ENCODE measurements at regions not wholly inside any gene's neighbourhood (a gene's known extent, or its start where the extent isn't known, plus 50 kb on each side); places are given as distances from the start of the nearest gene placed in this dataset.

GRCh38 chr1:60894741-60895140, 187.6 kb upstream of the NFIA start:
- Histone ChIP-seq H3K4me3 (ENCODE audit: low read depth, low read length) (no peak overlapping the region), H3K36me3 (ENCODE audit: control insufficient read depth in 2 of 2, insufficient read depth in 1 of 2, low read length in 2 of 2) (no peaks in the 10 kb centered on the region), H3K27ac (ENCODE audit: extremely low read depth, low read depth, low read length) (no peak overlapping the region), H3K9me3 (ENCODE audit: control insufficient read depth, insufficient read depth, low read depth, low read length) (no peaks in the 10 kb centered on the region), H3K4me1 (ENCODE audit: control insufficient read depth, insufficient read depth, low read length) (no peaks in the 10 kb centered on the region)
- ChIA-PET CTCF (no interaction called here), POLR2A (no interaction called here)
- no peak for TF ChIP-seq ZNF645 (tag by site-specific recombination; IDR thresholded peaks at IDR 0.05)
- TF ChIP-seq ZNF146 (tag by site-specific recombination; IDR thresholded peaks at IDR 0.05) = no peak
- no peak for TF ChIP-seq KLF9 (tag by site-specific recombination; IDR thresholded peaks at IDR 0.05; ENCODE audit: low read depth)
- no peak for TF ChIP-seq ZNF48 (tag by site-specific recombination; IDR thresholded peaks at IDR 0.05)

GRCh38 chr1:60894130-60894529, 188.2 kb upstream of the NFIA start:
- H3K9me3 ChIP-seq (ENCODE audit: control insufficient read depth, insufficient read depth, low read depth, low read length) = no peaks in the 10 kb centered on the region
- H3K27ac ChIP-seq (ENCODE audit: extremely low read depth, low read depth, low read length) = no peak overlapping the region
- H3K4me1 ChIP-seq (ENCODE audit: control insufficient read depth, insufficient read depth, low read length) = no peaks in the 10 kb centered on the region
- POLR2A ChIA-PET = no interaction called here
- no peak for TF ChIP-seq ZNF558 (tag by site-specific recombination; IDR thresholded peaks at IDR 0.05)
- no peaks in the 10 kb centered on the region for H3K36me3 ChIP-seq (ENCODE audit: control insufficient read depth in 2 of 2, insufficient read depth in 1 of 2, low read length in 2 of 2)
- no peak overlapping the region for H3K4me3 ChIP-seq (ENCODE audit: low read depth, low read length)
- CTCF ChIA-PET = interaction anchor here (0.7 kb wide), 2 partner anchors 62 to 162 kb away, joined by 3 read pairs; no protein-coding TSS in a partner anchor

- Histone ChIP-seq H3K4me1 (ENCODE audit: control insufficient read depth, insufficient read depth, low read length) (no peaks in the 10 kb centered on the region), H3K27ac (ENCODE audit: extremely low read depth, low read depth, low read length) (no peak overlapping the region), H3K9me3 (ENCODE audit: control insufficient read depth, insufficient read depth, low read depth, low read length) (no peaks in the 10 kb centered on the region), H3K4me3 (ENCODE audit: low read depth, low read length) (no peak overlapping the region), H3K36me3 (ENCODE audit: control insufficient read depth in 2 of 2, insufficient read depth in 1 of 2, low read length in 2 of 2) (no peaks in the 10 kb centered on the region)
- ChIA-PET CTCF (interaction anchor here (0.7 kb wide), 1 partner anchor 63 kb away, joined by 3 read pairs; no protein-coding TSS in a partner anchor), POLR2A (interaction anchor here (0.9 kb wide), 1 partner anchor 55 kb away, joined by 7 read pairs; no protein-coding TSS in a partner anchor)
- TF ChIP-seq PRDM2 (tag by site-specific recombination; IDR thresholded peaks at IDR 0.05; ENCODE audit: borderline replicate concordance) (no peak), ZFP41 (tag by site-specific recombination; IDR thresholded peaks at IDR 0.05; ENCODE audit: borderline replicate concordance) (no peak), ZNF19 (tag by site-specific recombination; IDR thresholded peaks at IDR 0.05; ENCODE audit: low read depth) (no peak), ZNF521 (tag by site-specific recombination; IDR thresholded peaks at IDR 0.05) (no peak), HIC1 (tag by site-specific recombination; IDR thresholded peaks at IDR 0.05) (no peak), HOXA7 (CRISPR knock-in tag; IDR thresholded peaks at IDR 0.05; ENCODE audit: borderline replicate concordance) (no peak), GLI2 (tag by site-specific recombination; IDR thresholded peaks at IDR 0.05; ENCODE audit: borderline replicate concordance, low read depth) (no peak), GFI1B (tag by site-specific recombination; IDR thresholded peaks at IDR 0.05) (no peak), ZNF561 (tag by site-specific recombination; IDR thresholded peaks at IDR 0.05; ENCODE audit: borderline replicate concordance) (no peak), MEIS1 (CRISPR knock-in tag; IDR thresholded peaks at IDR 0.05; ENCODE audit: borderline replicate concordance) (no peak), ZNF10 (tag by site-specific recombination; IDR thresholded peaks at IDR 0.05) (no peak), REST (tag by site-specific recombination; IDR thresholded peaks at IDR 0.05) (no peak)
These were observed 189.0 kb upstream of the NFIA start for GRCh38 chr1:60893136-60893930.

All from HEK293 (cell line).